Natural killer cell (primary cell): ENCODE measurements at regions not wholly inside any gene's neighbourhood (a gene's known extent, or its start where the extent isn't known, plus 50 kb on each side); places are given as distances from the start of the nearest gene placed in this dataset.

ENCODE experiments used
- ATAC-seq, 3 donors: fragments of 150-1000 bp in 2 of 3; fragments of 200-7000 bp in 1 of 3; cut with Tn5 transposase; 1 replicate in 1 of 3; 2 replicates in 2 of 3; pipeline ENCODE4 v1.10.0; 2021; ENCODE audit warnings: mild to moderate bottlenecking in 2 of 3, moderate library complexity in 2 of 3
- DNase-seq, 2 donors: peaks; one replicate each; pipeline versions ENCODE4 v3.0.0 to v3.0.0-alpha.2; 2013 to 2021; ENCODE audit warnings: mixed read lengths in 1 of 2
- H3K27ac ChIP-seq: one replicate; pipeline ENCODE4 v1.5.1; 2013; ENCODE audit warnings: mild to moderate bottlenecking, low read length
- H3K27me3 ChIP-seq: one replicate; pipeline ENCODE4 v1.6.1; 2013; ENCODE audit warnings: low read length; ENCODE audit not compliant: control insufficient read depth, insufficient read depth
- H3K36me3 ChIP-seq: one replicate; pipeline ENCODE4 v1.6.1; 2013; ENCODE audit warnings: low read length; ENCODE audit not compliant: control insufficient read depth, insufficient read depth
- H3K4me1 ChIP-seq: one replicate; pipeline ENCODE4 v1.6.1; 2013; ENCODE audit warnings: low read length; ENCODE audit not compliant: control insufficient read depth, insufficient read depth
- H3K4me3 ChIP-seq: one replicate; pipeline ENCODE4 v1.5.1; 2013; ENCODE audit warnings: low read length
- H3K9me3 ChIP-seq: one replicate; pipeline ENCODE4 v1.6.1; 2013; ENCODE audit warnings: low read length; ENCODE audit not compliant: control insufficient read depth, insufficient read depth
- H3K27ac Mint-ChIP-seq, 2 donors: one replicate each; pipeline ENCODE4 v1.8.0; 2022; ENCODE audit warnings: mild to moderate bottlenecking in 2 of 2, mixed read lengths in 2 of 2, moderate library complexity in 1 of 2
- H3K27me3 Mint-ChIP-seq, 2 donors: one replicate each; pipeline ENCODE4 v1.8.0; 2022; ENCODE audit warnings: low read depth in 2 of 2, mixed read lengths in 2 of 2
- H3K36me3 Mint-ChIP-seq: one replicate; pipeline ENCODE4 v1.8.0; 2022; ENCODE audit warnings: mixed read lengths
- H3K4me1 Mint-ChIP-seq, 2 donors: one replicate each; pipeline ENCODE4 v1.8.0; 2022; ENCODE audit warnings: mixed read lengths in 2 of 2
- H3K4me3 Mint-ChIP-seq: one replicate; pipeline ENCODE4 v1.8.0; 2022; ENCODE audit warnings: mild to moderate bottlenecking, moderate library complexity, mixed read lengths
- H3K9me3 Mint-ChIP-seq, 2 donors: one replicate each; pipeline ENCODE4 v1.8.0; 2022; ENCODE audit warnings: mixed read lengths in 2 of 2
- CTCF ChIP-seq: fragments of 200-600 bp; IDR thresholded peaks from one replicate; pipeline ENCODE4 v1.8.0; 2022; ENCODE audit warnings: antibody characterized with exemption
- WGBS: methylation state at CpG from one replicate; pipeline ENCODE4 v1.1.7; 2013; ENCODE audit warnings: missing lambda C conversion rate; ENCODE audit not compliant: insufficient coverage; 5-methylcytosine and 5-hydroxymethylcytosine counted together
- intact Hi-C: fragments of 100-400 bp; cut with micrococcal nuclease; formaldehyde crosslinking; loops from one replicate; pipeline ENCODE4 v1.14.2; 2022

GRCh38 chr1:216952864-216953263, 229.6 kb upstream of the ESRRG start:
- intact Hi-C loops = no loop called here
- no peaks in the 10 kb centered on the region for H3K4me1 Mint-ChIP-seq
- TF ChIP-seq CTCF = no peak
- DNase-seq (no peak), ATAC-seq (no peak)
- Histone ChIP-seq H3K9me3 (no peaks in the 10 kb centered on the region), H3K36me3 (no peaks in the 10 kb centered on the region), H3K27me3 (no peaks in the 10 kb centered on the region), H3K4me3 (no peak overlapping the region), H3K27ac (no peak overlapping the region), H3K4me1 (no peaks in the 10 kb centered on the region)
- no peaks in the 10 kb centered on the region for H3K36me3 Mint-ChIP-seq
- H3K27me3 Mint-ChIP-seq = no peaks in the 10 kb centered on the region
- H3K9me3 Mint-ChIP-seq = peaks cover 14% of the 10 kb centered on the region in 2 donors
- 77% methylated on average over 6 of the region's 6 CpGs for WGBS
- no peak overlapping the region for H3K4me3 Mint-ChIP-seq
- H3K27ac Mint-ChIP-seq = no peak overlapping the region

GRCh38 chr1:216945538-216946080, 222.4 kb upstream of the ESRRG start:
- Histone ChIP-seq H3K36me3 (no peaks in the 10 kb centered on the region), H3K27me3 (no peaks in the 10 kb centered on the region), H3K27ac (no peak overlapping the region), H3K9me3 (no peaks in the 10 kb centered on the region), H3K4me3 (no peak overlapping the region), H3K4me1 (no peaks in the 10 kb centered on the region)
- Mint-ChIP-seq H3K9me3 (peaks cover 2 to 11% of the 10 kb centered on the region in 2 donors), H3K4me1 (no peaks in the 10 kb centered on the region), H3K36me3 (no peaks in the 10 kb centered on the region), H3K4me3 (no peak overlapping the region), H3K27me3 (no peaks in the 10 kb centered on the region), H3K27ac (no peak overlapping the region)
- intact Hi-C loops = no loop called here
- WGBS = 88% methylated on average over 1 of the region's 2 CpGs
- ATAC-seq (no peak), DNase-seq (no peak)
- TF ChIP-seq CTCF = no peak

- Mint-ChIP-seq H3K27ac (no peak overlapping the region), H3K9me3 (peaks cover 4 to 12% of the 10 kb centered on the region in 2 donors), H3K4me1 (no peaks in the 10 kb centered on the region), H3K27me3 (no peaks in the 10 kb centered on the region), H3K36me3 (no peaks in the 10 kb centered on the region), H3K4me3 (no peak overlapping the region)
- no peaks in the 10 kb centered on the region for H3K4me1 ChIP-seq
- H3K27me3 ChIP-seq = no peaks in the 10 kb centered on the region
- no peak overlapping the region for H3K4me3 ChIP-seq
- no peaks in the 10 kb centered on the region for H3K36me3 ChIP-seq
- WGBS = 64% methylated on average over 2 of the region's 4 CpGs
- H3K27ac ChIP-seq = no peak overlapping the region
- no peak for ATAC-seq
- intact Hi-C loops = no loop called here
- no peaks in the 10 kb centered on the region for H3K9me3 ChIP-seq
- TF ChIP-seq CTCF = no peak
- DNase-seq = no peak
Observed at GRCh38 chr1:216944864-216945510, 221.8 kb upstream of the ESRRG start.

- Histone ChIP-seq H3K27me3 (no peaks in the 10 kb centered on the region), H3K36me3 (no peaks in the 10 kb centered on the region), H3K27ac (no peak overlapping the region), H3K4me3 (no peak overlapping the region), H3K9me3 (no peaks in the 10 kb centered on the region), H3K4me1 (no peaks in the 10 kb centered on the region)
- no peak for ATAC-seq
- TF ChIP-seq CTCF = no peak
- Mint-ChIP-seq H3K9me3 (peaks cover 6 to 12% of the 10 kb centered on the region in 2 donors), H3K36me3 (no peaks in the 10 kb centered on the region), H3K4me1 (no peaks in the 10 kb centered on the region), H3K4me3 (no peak overlapping the region), H3K27me3 (no peaks in the 10 kb centered on the region), H3K27ac (no peak overlapping the region)
- intact Hi-C loops = no loop called here
- DNase-seq = no peak
- 43% methylated on average over 1 of the region's 1 CpG for WGBS
Observed at GRCh38 chr1:216937491-216937890, 214.3 kb upstream of the ESRRG start.
